ENCODE measurements at regions not wholly inside any gene's neighbourhood (a gene's known extent, or its start where the extent isn't known, plus 50 kb on each side); places are given as distances from the start of the nearest gene placed in this dataset.
"Not testable (repeated sequence)": the region's sequence is repeated elsewhere in the genome, so short reads cannot be mapped to it uniquely, and the experiment has no call there.

- no peak for DNase-seq
Observed at GRCh38 chr7:113783403-113783802, 135.4 kb downstream of the PPP1R3A start.

DNA sequence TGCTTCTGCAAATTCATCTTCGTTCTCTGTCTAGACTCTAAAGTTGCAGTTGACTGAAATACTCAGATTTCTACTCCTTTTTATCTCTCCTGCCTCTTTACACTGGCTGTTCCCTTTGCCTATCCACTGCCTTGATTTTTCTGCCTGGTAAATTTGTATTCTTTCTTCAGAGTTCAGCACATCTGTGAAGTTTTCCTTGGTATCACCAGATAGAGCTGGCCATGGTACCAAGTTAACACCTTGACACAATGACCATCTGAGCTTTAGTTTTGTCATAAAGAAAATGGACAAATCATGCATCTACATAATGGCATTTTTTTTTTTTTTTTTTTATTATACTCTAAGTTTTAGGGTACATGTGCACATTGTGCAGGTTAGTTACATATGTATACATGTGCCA lies 143.0 kb downstream of the PPP1R3A start:
- no peak for DNase-seq

- DNase-seq: no peak
Observed at GRCh38 chr7:113775401-113775800, 143.4 kb downstream of the PPP1R3A start.

DNA sequence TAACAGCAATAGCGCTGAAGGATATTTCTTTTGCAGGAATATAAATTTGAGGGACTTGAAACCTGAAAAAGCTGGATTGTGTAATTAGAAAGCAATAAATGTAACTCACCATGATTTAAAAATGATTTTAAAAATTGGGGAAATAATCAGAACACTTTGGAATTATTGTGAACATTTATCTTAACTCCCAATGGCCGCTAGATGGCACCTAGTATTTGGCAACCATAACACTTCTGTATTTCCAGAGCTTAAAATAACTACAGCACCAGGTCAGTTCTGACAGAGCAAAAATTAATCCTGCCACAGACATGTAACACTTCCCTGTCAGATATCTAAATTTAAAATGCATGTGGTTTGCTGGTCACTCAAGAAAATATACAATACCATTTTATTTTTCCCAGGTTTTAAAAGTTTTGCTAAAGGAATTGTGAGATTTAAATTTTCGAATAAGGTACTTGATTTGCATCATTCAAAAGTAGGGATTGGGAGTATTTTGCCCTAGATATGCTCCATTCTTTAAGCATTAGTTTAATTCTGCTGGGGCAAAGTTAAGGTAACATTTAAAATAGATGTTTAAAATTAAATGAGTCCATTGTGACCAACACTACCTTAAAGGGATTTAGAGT lies 144.5 kb downstream of the PPP1R3A start:
- peak; percentile 44 for DNase-seq

GRCh38 chr7:113770146-113770738 lies 148.6 kb downstream of the PPP1R3A start:
- no peak for DNase-seq

DNA sequence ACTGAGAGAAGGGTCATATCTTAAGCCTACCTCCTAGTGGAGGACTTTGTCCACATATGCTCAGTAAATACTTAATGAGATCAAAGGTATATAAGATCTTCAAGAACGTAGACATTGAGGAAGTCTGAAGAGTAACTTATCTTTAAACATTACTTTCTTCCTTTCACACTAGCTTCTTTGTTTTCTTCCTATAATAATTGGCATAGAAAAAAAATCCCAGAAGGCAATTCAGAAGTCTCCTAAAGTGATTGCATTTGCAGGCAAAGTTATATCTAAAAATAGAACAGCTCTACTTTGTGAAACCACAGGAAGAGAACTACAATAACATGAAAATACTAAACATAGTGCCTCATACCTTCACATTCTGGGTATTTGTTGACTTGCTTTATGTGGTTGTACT lies 150.4 kb downstream of the PPP1R3A start:
- no peak for DNase-seq

GRCh38 chr7:113764401-113765035 lies 154.3 kb downstream of the PPP1R3A start:
- DNase-seq: no peak

DNA sequence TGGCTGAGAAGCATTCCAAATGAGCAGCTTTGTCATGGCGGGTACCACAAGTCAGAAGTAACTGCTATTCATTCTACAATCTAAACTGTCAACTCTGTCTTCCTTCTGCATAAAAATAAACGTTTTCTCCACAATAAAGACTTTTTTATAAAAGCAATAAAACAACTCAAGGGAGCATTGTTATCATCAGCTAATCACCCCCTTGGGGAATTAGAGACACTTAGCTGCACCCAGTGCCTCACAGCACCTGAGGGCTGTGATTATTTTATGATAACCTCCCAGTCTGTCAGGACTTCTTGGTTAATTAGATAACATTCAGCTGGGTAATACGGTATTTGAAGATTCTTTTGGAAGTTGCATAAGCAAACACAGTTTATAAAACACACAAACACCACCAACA lies 155.6 kb downstream of the PPP1R3A start:
- DNase-seq: no peak

DNA sequence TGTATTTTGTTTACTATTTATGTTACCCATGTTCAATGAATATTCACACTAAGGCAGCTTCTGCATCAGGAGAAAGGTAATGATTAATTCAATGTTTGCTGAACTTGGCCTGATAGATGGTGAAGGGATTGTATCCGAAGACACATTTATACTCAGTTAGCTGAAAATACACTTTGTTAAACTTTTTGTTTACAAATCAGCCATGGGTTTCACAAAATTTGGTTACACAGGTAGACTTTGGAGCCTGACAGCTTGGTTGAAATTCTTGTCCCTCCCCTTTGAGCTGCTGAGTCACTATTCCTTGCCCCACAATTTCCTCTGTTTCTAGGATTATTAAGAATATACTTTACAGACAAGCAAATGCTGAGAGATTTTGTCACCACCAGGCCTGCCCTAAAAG lies 162.6 kb downstream of the PPP1R3A start:
- no peak for DNase-seq

DNA sequence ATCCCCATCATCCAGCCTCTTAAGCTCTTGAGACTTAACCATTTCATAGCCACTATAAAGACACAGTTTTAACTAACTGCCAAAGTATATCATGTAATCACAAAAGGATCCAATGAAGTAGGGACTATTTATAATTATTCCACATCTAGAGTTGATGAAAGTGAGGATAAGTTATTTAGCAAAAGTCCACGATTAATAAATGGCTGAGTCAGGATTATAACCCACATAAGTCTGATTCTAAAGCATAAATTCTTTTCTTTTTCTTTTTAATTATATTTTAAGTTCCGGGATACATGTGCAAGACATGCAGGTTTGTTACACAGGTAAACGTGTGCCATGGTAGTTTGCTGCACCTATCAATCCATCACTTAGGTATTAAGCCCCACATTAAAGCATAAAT lies 166.1 kb downstream of the PPP1R3A start:
- no peak for DNase-seq

DNA sequence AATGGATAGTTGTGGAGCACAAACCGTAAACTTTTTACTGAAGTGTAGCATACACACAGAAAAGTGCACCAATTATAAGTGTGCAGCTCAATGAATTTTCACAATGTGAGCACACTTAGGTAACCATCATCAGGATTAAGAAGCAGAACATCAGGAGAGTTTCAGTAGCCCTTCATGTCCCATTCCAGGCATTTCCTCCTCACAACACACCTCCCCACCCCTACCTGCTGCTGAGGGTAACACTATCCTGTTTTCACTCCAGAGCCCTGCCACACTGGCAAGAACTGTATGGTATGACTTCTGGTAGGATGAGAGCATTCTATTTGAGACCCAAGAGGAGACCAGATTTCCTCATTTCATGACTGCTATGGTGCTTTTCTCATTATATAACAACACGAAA lies 166.5 kb downstream of the PPP1R3A start:
- no peak for DNase-seq

DNA sequence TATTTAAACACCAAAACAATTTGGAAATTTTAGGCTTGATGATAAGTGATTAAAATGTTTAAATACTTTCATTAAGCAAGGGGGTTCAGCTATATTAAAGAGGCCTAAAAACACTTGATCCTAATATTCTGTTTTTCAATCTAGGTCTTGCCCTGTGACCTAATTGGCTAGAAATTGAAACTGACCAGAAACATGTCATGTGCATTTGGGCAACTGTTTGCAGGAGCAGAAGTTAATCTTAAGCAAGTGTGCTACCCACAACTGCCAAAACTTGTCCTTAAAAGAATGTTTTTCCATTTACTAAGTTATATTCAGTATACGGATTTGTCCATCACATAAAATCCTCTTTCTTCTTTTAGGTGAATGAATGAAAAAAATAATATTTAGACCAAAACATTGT lies 167.3 kb downstream of the PPP1R3A start:
- no peak for DNase-seq

DNA sequence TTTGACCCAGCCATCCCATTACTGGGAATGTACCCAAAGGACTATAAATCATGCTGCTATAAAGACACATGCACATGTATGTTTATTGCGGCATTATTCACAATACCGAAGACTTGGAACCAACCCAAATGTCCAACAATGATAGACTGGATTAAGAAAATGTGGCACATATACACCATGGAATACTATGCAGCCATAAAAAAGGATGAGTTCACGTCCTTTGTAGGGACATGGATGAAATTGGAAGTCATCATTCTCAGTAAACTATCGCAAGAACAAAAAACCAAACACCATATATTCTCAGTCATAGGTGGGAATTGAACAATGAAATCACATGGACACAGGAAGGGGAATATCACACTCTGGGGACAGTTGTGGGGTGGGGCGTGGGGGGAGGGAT lies 170.4 kb downstream of the PPP1R3A start:
- DNase-seq: not testable (repeated sequence)

- not testable (repeated sequence) for DNase-seq
Observed at GRCh38 chr7:113742946-113743431, 175.8 kb downstream of the PPP1R3A start.

- DNase-seq: no peak
Observed at GRCh38 chr7:113742377-113742776, 176.4 kb downstream of the PPP1R3A start.

GRCh38 chr7:113731571-113731970 lies 187.2 kb downstream of the PPP1R3A start:
- no peak for DNase-seq

DNA sequence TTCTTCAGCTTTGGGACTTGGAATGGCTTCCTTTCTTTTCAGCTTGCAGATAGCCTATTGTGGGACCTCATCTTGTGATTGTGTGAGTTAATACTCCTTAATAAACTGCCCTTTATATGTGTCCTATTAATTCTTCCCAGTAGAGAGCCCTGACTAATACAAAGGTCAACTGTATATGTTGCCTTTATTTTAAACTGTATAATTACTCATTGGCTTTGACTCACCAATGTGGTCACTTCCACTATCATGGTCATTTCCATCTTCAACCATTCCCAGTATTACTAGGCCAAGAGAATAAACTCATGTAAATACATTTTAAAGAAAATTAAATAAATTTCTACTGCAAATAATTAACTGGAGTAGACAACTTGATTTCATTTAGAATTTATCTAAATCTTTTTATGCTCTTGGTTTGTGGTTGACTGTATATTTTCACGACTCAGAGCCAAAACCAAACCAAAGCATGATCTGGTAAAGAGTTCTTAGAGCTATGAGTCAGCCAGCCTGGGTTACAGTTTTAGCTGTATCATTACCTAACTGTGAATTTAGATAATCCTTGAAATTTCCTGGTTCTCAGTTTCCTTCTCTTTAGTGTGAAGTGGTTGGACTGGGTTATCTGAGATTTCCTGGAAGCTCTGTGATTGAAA lies 188.4 kb downstream of the PPP1R3A start:
- no peak for DNase-seq

DNA sequence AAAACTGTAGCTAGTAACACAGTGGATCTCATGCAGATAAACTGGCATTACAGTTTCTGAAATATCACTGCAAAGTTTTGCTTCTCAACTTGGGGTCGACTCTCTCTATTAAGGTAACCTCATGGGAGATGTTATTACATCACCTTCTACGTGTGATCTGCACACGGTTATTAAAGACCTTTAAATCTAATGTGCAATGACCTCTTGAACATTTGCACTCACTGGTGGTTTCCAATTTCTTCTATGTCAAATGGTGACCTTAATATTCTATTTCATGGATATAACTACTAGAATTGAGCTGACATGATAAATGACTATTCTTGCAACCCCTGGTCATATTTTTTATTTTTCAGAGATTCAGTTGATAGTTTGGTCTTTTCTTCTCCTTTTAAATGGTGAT lies 191.3 kb downstream of the PPP1R3A start:
- no peak for DNase-seq

GRCh38 chr7:113722006-113722405 lies 196.8 kb downstream of the PPP1R3A start:
- no peak for DNase-seq

GRCh38 chr7:113717739-113718138 lies 201.1 kb downstream of the PPP1R3A start:
- no peak for DNase-seq

GRCh38 chr7:113715981-113716856 lies 202.6 kb downstream of the PPP1R3A start:
- DNase-seq: peak; percentile 54

- no peak for DNase-seq
Observed at GRCh38 chr7:113715262-113715661, 203.5 kb downstream of the PPP1R3A start.

Data from hindlimb muscle (tissue), 1 donor.